Neural progenitor cell (in vitro differentiated cells): ENCODE measurements at regions not wholly inside any gene's neighbourhood (a gene's known extent, or its start where the extent isn't known, plus 50 kb on each side); places are given as distances from the start of the nearest gene placed in this dataset.
A peak's percentile ranks its signal among the peaks of the same experiment; 100 is the strongest.

Experiments
- DNase-seq: peaks from one replicate; pipeline ENCODE4 v3.0.0-alpha.2; 2016; ENCODE audit warnings: low spot score
- H2AFZ ChIP-seq: fragments of 200-600 bp; sonication (generic); replicated peaks from 2 replicates; pipeline ENCODE4 v1.6.1; 2016; ENCODE audit warnings: antibody characterized with exemption
- H3F3A ChIP-seq: fragments of 200-600 bp; sonication (generic); 2 replicates; pipeline ENCODE4 v1.6.1; 2016; ENCODE audit warnings: antibody characterized with exemption, low read depth
- H3K27ac ChIP-seq: fragments of 200-600 bp; sonication (generic); 2 replicates; pipeline ENCODE4 v1.5.1; 2016; ENCODE audit warnings: mild to moderate bottlenecking
- H3K27me3 ChIP-seq: fragments of 200-600 bp; sonication (generic); 2 replicates; pipeline ENCODE4 v1.6.1; 2016; ENCODE audit warnings: mild to moderate bottlenecking, moderate library complexity
- H3K36me3 ChIP-seq: fragments of 200-600 bp; sonication (generic); 2 replicates; pipeline ENCODE4 v1.5.1; 2016
- H3K4me1 ChIP-seq: fragments of 200-600 bp; sonication (generic); 2 replicates; pipeline ENCODE4 v1.6.1; 2016; ENCODE audit warnings: mixed run types
- H3K4me2 ChIP-seq: fragments of 200-600 bp; sonication (generic); 2 replicates; pipeline ENCODE4 v1.6.1; 2016
- H3K4me3 ChIP-seq: fragments of 200-600 bp; sonication (generic); 2 replicates; pipeline ENCODE4 v1.5.1; 2016
- H3K79me2 ChIP-seq: fragments of 200-600 bp; sonication (generic); 2 replicates; pipeline ENCODE4 v1.6.1; 2016; ENCODE audit warnings: low read depth
- H3K9ac ChIP-seq: fragments of 200-600 bp; sonication (generic); 2 replicates; pipeline ENCODE4 v1.6.1; 2016
- H3K9me3 ChIP-seq: fragments of 200-600 bp; sonication (generic); 2 replicates; pipeline ENCODE4 v1.5.1; 2016; ENCODE audit warnings: low read depth
- H4K20me1 ChIP-seq: fragments of 200-600 bp; sonication (generic); 2 replicates; pipeline ENCODE4 v1.6.1; 2016; ENCODE audit warnings: low read depth
- H3K27ac Mint-ChIP-seq: 3 replicates; pipeline ENCODE4 v1.8.0; 2021; ENCODE audit warnings: mixed read lengths
- H3K27me3 Mint-ChIP-seq: 2 replicates; pipeline ENCODE4 v1.8.0; 2022; ENCODE audit warnings: low read depth, mild to moderate bottlenecking, inconsistent platforms, moderate library complexity, mixed read lengths; ENCODE audit not compliant: insufficient read depth
- H3K36me3 Mint-ChIP-seq: 3 replicates; pipeline ENCODE4 v1.8.0; 2021; ENCODE audit warnings: mixed read lengths
- H3K4me1 Mint-ChIP-seq: 3 replicates; pipeline ENCODE4 v1.8.0; 2021; ENCODE audit warnings: mixed read lengths
- H3K4me3 Mint-ChIP-seq: 3 replicates; pipeline ENCODE4 v1.8.0; 2021; ENCODE audit warnings: mild to moderate bottlenecking, moderate library complexity, mixed read lengths
- H3K9me3 Mint-ChIP-seq: 3 replicates; pipeline ENCODE4 v1.8.0; 2020; ENCODE audit warnings: mixed read lengths
- CTCF ChIP-seq: fragments of 200-600 bp; sonication (generic); IDR thresholded peaks from 2 replicates; pipeline ENCODE4 v1.5.1; 2017; ENCODE audit warnings: antibody characterized with exemption, mild to moderate bottlenecking
- EZH2 ChIP-seq: fragments of 200-600 bp; sonication (generic); IDR thresholded peaks from 2 replicates; pipeline ENCODE4 v1.6.1; 2017; ENCODE audit warnings: antibody characterized with exemption, mild to moderate bottlenecking, moderate library complexity
- EZH2phosphoT487 ChIP-seq: fragments of 200-600 bp; sonication (generic); IDR thresholded peaks from 2 replicates; pipeline ENCODE4 v1.6.1; 2017; ENCODE audit warnings: antibody characterized with exemption

GRCh38 chr4:175447016-175447415 lies 365.0 kb downstream of the GPM6A start:
- no peaks in the 10 kb centered on the region for H3K27me3 Mint-ChIP-seq
- Histone ChIP-seq H3K4me1 (peaks cover 13% of the 10 kb centered on the region), H3K79me2 (no peaks in the 10 kb centered on the region), H4K20me1 (no peaks in the 10 kb centered on the region), H3K36me3 (no peaks in the 10 kb centered on the region), H2AFZ (no peak overlapping the region), H3K9ac (no peak overlapping the region), H3K27ac (peak overlapping the region; percentile 53), H3K4me2 (peak overlapping the region; percentile 13), H3K27me3 (no peaks in the 10 kb centered on the region), H3K4me3 (no peak overlapping the region), H3F3A (peaks cover 11% of the 10 kb centered on the region), H3K9me3 (no peaks in the 10 kb centered on the region)
- no peak overlapping the region for H3K4me3 Mint-ChIP-seq
- no peaks in the 10 kb centered on the region for H3K36me3 Mint-ChIP-seq
- no peak overlapping the region for H3K27ac Mint-ChIP-seq
- no peaks in the 10 kb centered on the region for H3K9me3 Mint-ChIP-seq
- peak; percentile 61 for DNase-seq
- peaks cover 2% of the 10 kb centered on the region for H3K4me1 Mint-ChIP-seq
- TF ChIP-seq EZH2 (no peak), EZH2phosphoT487 (peak; percentile 46)

- Mint-ChIP-seq H3K36me3 (no peaks in the 10 kb centered on the region), H3K4me3 (no peak overlapping the region), H3K4me1 (peaks cover 2% of the 10 kb centered on the region), H3K27me3 (no peaks in the 10 kb centered on the region), H3K27ac (no peak overlapping the region), H3K9me3 (peaks cover 2% of the 10 kb centered on the region)
- DNase-seq = no peak
- Histone ChIP-seq H4K20me1 (no peaks in the 10 kb centered on the region), H3K79me2 (no peaks in the 10 kb centered on the region), H3K9me3 (no peaks in the 10 kb centered on the region), H3K9ac (no peak overlapping the region), H2AFZ (no peak overlapping the region), H3K4me1 (peaks cover 13% of the 10 kb centered on the region), H3K27ac (no peak overlapping the region), H3K4me2 (no peak overlapping the region), H3K27me3 (no peaks in the 10 kb centered on the region), H3F3A (peaks cover 11% of the 10 kb centered on the region), H3K36me3 (no peaks in the 10 kb centered on the region), H3K4me3 (no peak overlapping the region)
- TF ChIP-seq EZH2 (no peak), EZH2phosphoT487 (no peak), CTCF (no peak)
These were observed 361.6 kb downstream of the GPM6A start for GRCh38 chr4:175450446-175450845.

DNA sequence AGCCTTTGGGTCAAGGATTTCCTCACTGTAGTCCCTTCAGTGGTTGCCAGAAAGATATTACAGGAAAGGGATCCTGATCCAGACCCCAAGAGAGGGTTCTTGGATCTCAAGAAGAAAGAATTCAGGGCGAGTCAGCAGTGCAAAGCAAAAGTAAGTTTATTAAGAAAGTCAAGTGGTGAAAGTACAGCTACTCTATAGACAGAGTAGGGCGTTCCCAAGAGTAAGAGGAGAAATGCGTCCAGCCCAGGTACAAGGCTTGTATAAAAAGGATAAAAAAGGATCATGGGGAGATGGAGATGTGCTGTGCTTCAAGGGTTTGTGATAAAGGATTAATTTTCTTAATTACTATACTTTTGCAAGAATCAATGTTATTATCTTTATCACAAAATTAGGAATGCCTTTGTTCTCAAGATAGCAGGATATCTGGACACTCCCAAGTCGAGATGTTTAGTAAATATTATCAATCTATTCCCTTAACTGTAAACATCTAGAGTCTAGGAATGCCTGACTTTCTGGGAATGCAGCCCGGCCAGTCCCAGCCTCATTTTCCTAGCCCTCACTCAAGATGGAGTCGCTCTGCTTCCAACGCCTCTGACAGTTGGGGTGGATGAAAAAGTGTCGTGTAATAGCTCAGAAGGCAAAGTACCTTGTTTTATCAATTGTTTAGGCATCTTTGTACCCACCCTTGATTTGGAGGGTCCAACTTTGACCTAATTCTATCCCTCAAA lies 360.7 kb downstream of the GPM6A start:
- Histone ChIP-seq H3K27ac (no peak overlapping the region), H3K4me1 (peaks cover 10% of the 10 kb centered on the region), H3K4me2 (no peak overlapping the region), H3K36me3 (no peaks in the 10 kb centered on the region), H3K4me3 (no peak overlapping the region), H4K20me1 (no peaks in the 10 kb centered on the region), H2AFZ (no peak overlapping the region), H3K79me2 (no peaks in the 10 kb centered on the region), H3F3A (peaks cover 11% of the 10 kb centered on the region), H3K27me3 (no peaks in the 10 kb centered on the region), H3K9ac (no peak overlapping the region), H3K9me3 (no peaks in the 10 kb centered on the region)
- Mint-ChIP-seq H3K27me3 (no peaks in the 10 kb centered on the region), H3K4me1 (peaks cover 2% of the 10 kb centered on the region), H3K9me3 (peaks cover 5% of the 10 kb centered on the region), H3K36me3 (no peaks in the 10 kb centered on the region), H3K27ac (no peak overlapping the region), H3K4me3 (no peak overlapping the region)
- DNase-seq = no peak
- TF ChIP-seq EZH2 = no peak
- TF ChIP-seq CTCF = no peak
- TF ChIP-seq EZH2phosphoT487 = no peak

DNA sequence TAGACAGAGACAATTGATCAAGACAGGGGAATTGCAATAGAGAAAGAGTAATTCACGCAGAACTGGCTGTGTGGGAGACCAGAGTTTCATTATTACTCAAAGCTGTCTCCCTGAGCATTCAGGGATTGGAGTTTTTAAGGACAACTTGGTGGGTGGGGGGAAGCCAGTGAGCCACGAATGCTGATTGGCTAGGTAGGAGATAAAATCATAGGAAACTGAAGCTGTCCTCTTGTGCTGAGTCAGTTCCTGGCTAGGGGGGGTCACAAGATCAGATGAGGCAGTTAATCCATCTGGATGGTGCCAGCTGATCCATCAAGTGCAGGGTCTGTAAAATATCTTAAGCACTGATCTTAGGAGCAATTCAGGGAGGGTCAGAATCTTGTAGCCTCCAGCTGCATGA lies 358.6 kb downstream of the GPM6A start:
- Histone ChIP-seq H3K9ac (no peak overlapping the region), H3K27ac (no peak overlapping the region), H3K4me1 (no peaks in the 10 kb centered on the region), H3F3A (no peaks in the 10 kb centered on the region), H3K27me3 (no peaks in the 10 kb centered on the region), H2AFZ (no peak overlapping the region), H3K79me2 (no peaks in the 10 kb centered on the region), H3K4me2 (no peak overlapping the region), H3K4me3 (no peak overlapping the region), H3K36me3 (no peaks in the 10 kb centered on the region), H3K9me3 (no peaks in the 10 kb centered on the region), H4K20me1 (no peaks in the 10 kb centered on the region)
- TF ChIP-seq EZH2 = no peak
- TF ChIP-seq CTCF = no peak
- no peak for TF ChIP-seq EZH2phosphoT487
- no peak overlapping the region for H3K27ac Mint-ChIP-seq
- DNase-seq = no peak
- H3K4me1 Mint-ChIP-seq = no peaks in the 10 kb centered on the region
- H3K27me3 Mint-ChIP-seq = no peaks in the 10 kb centered on the region
- H3K9me3 Mint-ChIP-seq = peaks cover 8% of the 10 kb centered on the region
- no peaks in the 10 kb centered on the region for H3K36me3 Mint-ChIP-seq
- no peak overlapping the region for H3K4me3 Mint-ChIP-seq
